GM18508 (cell line): ENCODE measurements at regions not wholly inside any gene's neighbourhood (a gene's known extent, or its start where the extent isn't known, plus 50 kb on each side); places are given as distances from the start of the nearest gene placed in this dataset.

Experiments used
- ATAC-seq: cut with Tn5 transposase; IDR thresholded peaks from one replicate; pipeline ENCODE4 v1.9.1; 2021; ENCODE audit warnings: moderate number of reproducible peaks; ENCODE audit not compliant: insufficient read depth, unreplicated experiment

GRCh38 chr3:170785454-170785853 lies 84.5 kb downstream of the RPL22L1 start:
- ATAC-seq: no peak

GRCh38 chr3:170784406-170784805 lies 85.6 kb downstream of the RPL22L1 start:
- ATAC-seq: no peak

GRCh38 chr3:170780955-170781354 lies 89.0 kb downstream of the RPL22L1 start:
- no peak for ATAC-seq

GRCh38 chr3:170780471-170780870 lies 89.5 kb downstream of the RPL22L1 start:
- no peak for ATAC-seq

GRCh38 chr3:170778240-170779217 lies 91.5 kb downstream of the RPL22L1 start:
- ATAC-seq: no peak

GRCh38 chr3:170777564-170777926 lies 92.5 kb downstream of the RPL22L1 start:
- ATAC-seq: no peak

- no peak for ATAC-seq
Observed at GRCh38 chr3:170776887-170777563, 93.0 kb downstream of the RPL22L1 start.

- ATAC-seq: no peak
Observed at GRCh38 chr3:170773682-170774425, 96.1 kb downstream of the RPL22L1 start.

GRCh38 chr3:170772175-170772574 lies 97.8 kb downstream of the RPL22L1 start:
- no peak for ATAC-seq

- no peak for ATAC-seq
Observed at GRCh38 chr3:170768334-170768801, 101.6 kb downstream of the RPL22L1 start.

GRCh38 chr3:170767576-170767941 lies 102.4 kb downstream of the RPL22L1 start:
- ATAC-seq: no peak

GRCh38 chr3:170766823-170767575 lies 103.0 kb downstream of the RPL22L1 start:
- no peak for ATAC-seq

- ATAC-seq: no peak
Observed at GRCh38 chr3:170766253-170766652, 103.7 kb downstream of the RPL22L1 start.

GRCh38 chr3:170765419-170766078 lies 104.4 kb downstream of the RPL22L1 start:
- ATAC-seq: no peak

GRCh38 chr3:170764017-170764416 lies 106.0 kb downstream of the RPL22L1 start:
- no peak for ATAC-seq

GRCh38 chr3:170762064-170762463 lies 107.9 kb downstream of the RPL22L1 start:
- ATAC-seq: no peak

- no peak for ATAC-seq
Observed at GRCh38 chr3:170761103-170761502, 108.9 kb downstream of the RPL22L1 start.

- no peak for ATAC-seq
Observed at GRCh38 chr3:170760174-170760526, 109.8 kb downstream of the RPL22L1 start.

GRCh38 chr3:170759511-170760173 lies 110.4 kb downstream of the RPL22L1 start:
- ATAC-seq: no peak
